ENCODE measurements at regions not wholly inside any gene's neighbourhood (a gene's known extent, or its start where the extent isn't known, plus 50 kb on each side); places are given as distances from the start of the nearest gene placed in this dataset.

- no peak for DNase-seq
- Histone ChIP-seq H3K27ac (no peak overlapping the region), H3K9me3 (no peaks in the 10 kb centered on the region), H3K4me3 (no peak overlapping the region), H3K36me3 (no peaks in the 10 kb centered on the region), H3K27me3 (no peaks in the 10 kb centered on the region), H3K4me1 (no peaks in the 10 kb centered on the region)
- TF ChIP-seq CTCF (IDR thresholded peaks at IDR 0.05) = no peak
- intact Hi-C loops (cut with DNase I; ENCODE audit: low total_unique reads) = no loop called here
Observed at GRCh38 chr15:97875513-97876280, 84.8 kb upstream of the ARRDC4 start.

GRCh38 chr15:97876281-97876675 is 84.2 kb upstream of the ARRDC4 start:
- no peak for TF ChIP-seq CTCF (IDR thresholded peaks at IDR 0.05)
- intact Hi-C loops (cut with DNase I; ENCODE audit: low total_unique reads) = no loop called here
- Histone ChIP-seq H3K27ac (no peak overlapping the region), H3K36me3 (no peaks in the 10 kb centered on the region), H3K4me1 (no peaks in the 10 kb centered on the region), H3K4me3 (no peak overlapping the region), H3K9me3 (no peaks in the 10 kb centered on the region), H3K27me3 (no peaks in the 10 kb centered on the region)
- DNase-seq = no peak

- H3K9me3 ChIP-seq = no peaks in the 10 kb centered on the region
- DNase-seq = no peak
- intact Hi-C loops (cut with DNase I; ENCODE audit: low total_unique reads) = no loop called here
- H3K4me3 ChIP-seq = no peak overlapping the region
- peaks cover 0 to 2% of the 10 kb centered on the region in 2 donors for H3K27me3 ChIP-seq
- H3K36me3 ChIP-seq = no peaks in the 10 kb centered on the region
- no peak for TF ChIP-seq CTCF (IDR thresholded peaks at IDR 0.05)
- no peaks in the 10 kb centered on the region for H3K4me1 ChIP-seq
- H3K27ac ChIP-seq = no peak overlapping the region
Observed at GRCh38 chr15:97881346-97881965, 79.0 kb upstream of the ARRDC4 start.

GRCh38 chr15:97884513-97885131 is 75.9 kb upstream of the ARRDC4 start:
- Histone ChIP-seq H3K9me3 (no peaks in the 10 kb centered on the region), H3K27me3 (peaks cover 0 to 2% of the 10 kb centered on the region in 2 donors), H3K36me3 (no peaks in the 10 kb centered on the region), H3K27ac (no peak overlapping the region), H3K4me1 (no peaks in the 10 kb centered on the region), H3K4me3 (no peak overlapping the region)
- no peak for DNase-seq
- TF ChIP-seq CTCF (IDR thresholded peaks at IDR 0.05) = no peak
- intact Hi-C loops (cut with DNase I; ENCODE audit: low total_unique reads) = no loop called here

GRCh38 chr15:97890307-97890706 is 70.2 kb upstream of the ARRDC4 start:
- intact Hi-C loops (cut with DNase I; ENCODE audit: low total_unique reads) = no loop called here
- H3K27ac ChIP-seq = no peak overlapping the region
- H3K27me3 ChIP-seq = no peaks in the 10 kb centered on the region
- no peak for TF ChIP-seq CTCF (IDR thresholded peaks at IDR 0.05)
- no peaks in the 10 kb centered on the region for H3K9me3 ChIP-seq
- no peak for DNase-seq
- H3K4me3 ChIP-seq = no peak overlapping the region
- H3K36me3 ChIP-seq = no peaks in the 10 kb centered on the region
- no peaks in the 10 kb centered on the region for H3K4me1 ChIP-seq

Measured in tibial artery (tissue), 4 donors.